T-helper 17 cell (primary cell): ENCODE measurements at regions not wholly inside any gene's neighbourhood (a gene's known extent, or its start where the extent isn't known, plus 50 kb on each side); places are given as distances from the start of the nearest gene placed in this dataset.

ENCODE experiments used
- ATAC-seq: fragments of 150-1000 bp; cut with Tn5 transposase; 2 replicates; pipeline ENCODE4 v1.10.0; 2021; ENCODE audit warnings: mild to moderate bottlenecking, moderate library complexity
- DNase-seq, 3 donors: peaks; one replicate each; pipeline versions ENCODE4 v3.0.0 to v3.0.0-alpha.2; 2020 to 2021
- H3K9me3 ChIP-seq: one replicate; pipeline ENCODE4 v1.7.0; 2013; ENCODE audit warnings: low read length, mild to moderate bottlenecking; ENCODE audit not compliant: control insufficient read depth, poor library complexity, severe bottlenecking
- H3K27ac Mint-ChIP-seq: one replicate; pipeline ENCODE4 v1.8.0; 2022; ENCODE audit warnings: mild to moderate bottlenecking, moderate library complexity, mixed read lengths
- H3K27me3 Mint-ChIP-seq: one replicate; pipeline ENCODE4 v1.8.0; 2022; ENCODE audit warnings: mixed read lengths
- H3K36me3 Mint-ChIP-seq: one replicate; pipeline ENCODE4 v1.8.0; 2022; ENCODE audit warnings: low read depth, mixed read lengths
- H3K4me1 Mint-ChIP-seq: one replicate; pipeline ENCODE4 v1.8.0; 2022; ENCODE audit warnings: mild to moderate bottlenecking, mixed read lengths
- H3K4me3 Mint-ChIP-seq: one replicate; pipeline ENCODE4 v1.8.0; 2022; ENCODE audit warnings: mild to moderate bottlenecking, moderate library complexity, mixed read lengths

GRCh38 chr14:84751745-84752144 is 778.2 kb upstream of the FLRT2 start:
- DNase-seq = no peak
- H3K9me3 ChIP-seq = no peaks in the 10 kb centered on the region
- H3K4me3 Mint-ChIP-seq = no peak overlapping the region
- no peaks in the 10 kb centered on the region for H3K27me3 Mint-ChIP-seq
- ATAC-seq = no peak
- H3K4me1 Mint-ChIP-seq = no peaks in the 10 kb centered on the region
- H3K27ac Mint-ChIP-seq = no peak overlapping the region
- no peaks in the 10 kb centered on the region for H3K36me3 Mint-ChIP-seq

GRCh38 chr14:84760489-84761126 is 769.3 kb upstream of the FLRT2 start:
- H3K9me3 ChIP-seq = no peaks in the 10 kb centered on the region
- Mint-ChIP-seq H3K27me3 (no peaks in the 10 kb centered on the region), H3K27ac (no peak overlapping the region), H3K36me3 (no peaks in the 10 kb centered on the region), H3K4me1 (no peaks in the 10 kb centered on the region), H3K4me3 (no peak overlapping the region)
- ATAC-seq = no peak
- DNase-seq = no peak

GRCh38 chr14:84767434-84767833 is 762.5 kb upstream of the FLRT2 start:
- no peak overlapping the region for H3K27ac Mint-ChIP-seq
- no peak overlapping the region for H3K4me3 Mint-ChIP-seq
- no peak for ATAC-seq
- H3K36me3 Mint-ChIP-seq = no peaks in the 10 kb centered on the region
- no peaks in the 10 kb centered on the region for H3K9me3 ChIP-seq
- H3K27me3 Mint-ChIP-seq = no peaks in the 10 kb centered on the region
- no peaks in the 10 kb centered on the region for H3K4me1 Mint-ChIP-seq
- DNase-seq = no peak

DNA sequence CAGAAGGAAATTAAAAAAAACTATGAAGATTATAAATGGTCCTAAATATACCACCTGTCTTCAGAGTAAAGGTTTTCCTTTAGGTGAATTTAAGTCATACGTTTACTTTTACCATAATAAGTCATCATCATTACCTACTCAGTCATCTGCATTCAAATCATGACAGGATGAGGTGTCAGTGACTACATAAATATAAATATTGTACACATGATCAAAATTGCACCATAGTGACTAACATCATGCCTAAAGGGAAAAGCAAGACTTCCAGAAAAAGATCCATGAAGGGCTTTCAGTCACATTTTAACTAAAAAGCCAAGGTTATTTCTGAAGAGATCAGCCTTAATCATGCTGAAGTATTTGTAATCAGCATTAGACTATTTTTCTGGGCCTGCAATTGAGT is 759.9 kb upstream of the FLRT2 start:
- DNase-seq (no peak), ATAC-seq (no peak)
- no peak overlapping the region for H3K4me3 Mint-ChIP-seq
- no peaks in the 10 kb centered on the region for H3K27me3 Mint-ChIP-seq
- H3K27ac Mint-ChIP-seq = no peak overlapping the region
- H3K36me3 Mint-ChIP-seq = no peaks in the 10 kb centered on the region
- no peaks in the 10 kb centered on the region for H3K4me1 Mint-ChIP-seq
- H3K9me3 ChIP-seq = no peaks in the 10 kb centered on the region

GRCh38 chr14:84777356-84777755 is 752.6 kb upstream of the FLRT2 start:
- Mint-ChIP-seq H3K27me3 (no peaks in the 10 kb centered on the region), H3K4me3 (no peak overlapping the region), H3K36me3 (no peaks in the 10 kb centered on the region), H3K4me1 (no peaks in the 10 kb centered on the region), H3K27ac (no peak overlapping the region)
- H3K9me3 ChIP-seq = no peaks in the 10 kb centered on the region
- DNase-seq (no peak), ATAC-seq (no peak)

GRCh38 chr14:84782902-84783301 is 747.0 kb upstream of the FLRT2 start:
- DNase-seq = no peak
- no peaks in the 10 kb centered on the region for H3K4me1 Mint-ChIP-seq
- ATAC-seq = no peak
- H3K9me3 ChIP-seq = no peaks in the 10 kb centered on the region
- no peak overlapping the region for H3K27ac Mint-ChIP-seq
- no peak overlapping the region for H3K4me3 Mint-ChIP-seq
- no peaks in the 10 kb centered on the region for H3K27me3 Mint-ChIP-seq
- no peaks in the 10 kb centered on the region for H3K36me3 Mint-ChIP-seq

DNA sequence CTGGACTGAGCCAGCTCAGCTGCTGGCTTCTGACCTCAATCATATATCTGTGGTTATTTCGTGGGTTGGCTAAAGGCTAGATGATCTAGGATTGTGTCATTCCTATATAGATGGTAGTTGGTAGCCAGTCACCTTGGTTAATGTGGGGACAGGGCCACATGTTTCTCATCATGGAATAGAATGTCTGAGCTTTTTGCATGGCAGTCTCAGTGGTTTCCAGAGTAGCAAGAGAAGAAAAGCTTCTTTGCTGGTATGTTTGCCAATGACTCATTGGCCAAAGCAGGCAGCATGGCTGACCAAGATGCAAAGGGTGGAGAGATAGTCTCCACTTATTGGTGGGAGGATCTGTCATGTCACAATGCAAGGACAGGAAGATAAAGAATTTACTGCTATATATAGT is 746.4 kb upstream of the FLRT2 start:
- no peak for DNase-seq
- no peaks in the 10 kb centered on the region for H3K9me3 ChIP-seq
- no peak for ATAC-seq
- H3K4me1 Mint-ChIP-seq = no peaks in the 10 kb centered on the region
- no peaks in the 10 kb centered on the region for H3K36me3 Mint-ChIP-seq
- H3K27ac Mint-ChIP-seq = no peak overlapping the region
- H3K4me3 Mint-ChIP-seq = no peak overlapping the region
- no peaks in the 10 kb centered on the region for H3K27me3 Mint-ChIP-seq

- H3K9me3 ChIP-seq = no peaks in the 10 kb centered on the region
- DNase-seq (no peak), ATAC-seq (no peak)
- H3K36me3 Mint-ChIP-seq = no peaks in the 10 kb centered on the region
- H3K27ac Mint-ChIP-seq = no peak overlapping the region
- H3K4me1 Mint-ChIP-seq = no peaks in the 10 kb centered on the region
- no peak overlapping the region for H3K4me3 Mint-ChIP-seq
- no peaks in the 10 kb centered on the region for H3K27me3 Mint-ChIP-seq
These were observed 743.9 kb upstream of the FLRT2 start for GRCh38 chr14:84785996-84786395.

DNA sequence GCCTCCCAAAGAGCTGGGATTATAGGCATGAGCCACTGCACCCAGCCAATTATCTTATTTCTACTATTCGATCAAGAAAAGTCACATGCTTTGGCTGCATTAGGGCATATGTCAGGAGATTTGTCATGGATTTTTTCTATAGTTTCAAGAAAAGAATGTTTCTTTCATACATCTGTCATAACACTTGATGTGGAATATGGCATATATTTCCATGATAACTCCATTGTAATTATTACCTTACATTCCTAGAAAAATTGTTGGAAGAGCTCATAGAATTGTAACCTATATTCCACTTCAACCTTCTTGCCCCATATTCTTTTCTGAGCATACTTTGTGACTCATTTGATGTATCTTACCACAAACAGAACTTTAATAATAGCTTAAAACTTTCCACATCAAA is 740.9 kb upstream of the FLRT2 start:
- Mint-ChIP-seq H3K36me3 (no peaks in the 10 kb centered on the region), H3K4me1 (no peaks in the 10 kb centered on the region)
- DNase-seq = no peak

DNA sequence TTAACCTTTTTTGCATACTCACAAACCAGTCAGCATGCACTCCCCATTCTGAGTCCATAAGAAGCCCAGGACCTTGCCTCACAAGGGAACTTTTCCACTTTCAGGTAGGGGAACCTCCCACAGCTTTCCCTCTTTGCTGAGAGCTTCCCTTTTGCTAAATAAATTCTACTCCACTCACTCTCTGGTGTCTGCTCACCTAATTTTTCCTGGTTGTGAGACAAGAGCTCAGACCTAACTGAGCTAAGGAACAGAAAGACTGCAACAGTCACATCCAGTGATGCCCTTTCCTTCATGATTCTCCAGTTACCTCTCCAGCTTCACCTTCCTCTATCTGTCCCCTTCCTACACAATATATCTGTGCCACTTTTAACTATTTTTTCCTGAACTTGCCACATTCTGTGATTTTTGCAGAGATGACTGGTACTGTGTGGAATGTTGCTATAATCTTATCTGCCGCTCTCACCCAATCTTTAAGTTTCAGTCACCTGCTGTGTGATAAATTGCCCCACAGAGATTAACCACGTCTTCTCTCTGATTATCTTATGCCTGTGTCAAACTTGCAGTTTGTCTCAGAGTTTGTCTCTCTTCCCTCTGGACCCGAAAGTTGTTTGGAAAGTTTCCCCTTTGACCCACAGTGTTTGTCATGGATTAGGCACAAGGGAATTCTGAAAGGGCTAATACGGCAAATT is 737.1 kb upstream of the FLRT2 start:
- Mint-ChIP-seq H3K4me3 (no peak overlapping the region), H3K4me1 (no peaks in the 10 kb centered on the region), H3K27ac (no peak overlapping the region), H3K36me3 (no peaks in the 10 kb centered on the region), H3K27me3 (no peaks in the 10 kb centered on the region)
- no peaks in the 10 kb centered on the region for H3K9me3 ChIP-seq
- ATAC-seq (no peak), DNase-seq (no peak)

More for the DNA sequence above, 740.9 kb upstream of the FLRT2 start:
- H3K9me3 ChIP-seq = no peaks in the 10 kb centered on the region
- Mint-ChIP-seq H3K27me3 (no peaks in the 10 kb centered on the region), H3K4me3 (no peak overlapping the region), H3K27ac (no peak overlapping the region)
- ATAC-seq = no peak

- no peaks in the 10 kb centered on the region for H3K9me3 ChIP-seq
- ATAC-seq (no peak), DNase-seq (no peak)
- no peak overlapping the region for H3K27ac Mint-ChIP-seq
- no peak overlapping the region for H3K4me3 Mint-ChIP-seq
- no peaks in the 10 kb centered on the region for H3K27me3 Mint-ChIP-seq
- no peaks in the 10 kb centered on the region for H3K36me3 Mint-ChIP-seq
- H3K4me1 Mint-ChIP-seq = no peaks in the 10 kb centered on the region
These were observed 732.6 kb upstream of the FLRT2 start for GRCh38 chr14:84797326-84797725.

GRCh38 chr14:84804468-84804867 is 725.5 kb upstream of the FLRT2 start:
- Mint-ChIP-seq H3K27me3 (no peaks in the 10 kb centered on the region), H3K27ac (no peak overlapping the region), H3K4me1 (no peaks in the 10 kb centered on the region), H3K36me3 (no peaks in the 10 kb centered on the region), H3K4me3 (no peak overlapping the region)
- no peak for ATAC-seq
- DNase-seq = no peak
- no peaks in the 10 kb centered on the region for H3K9me3 ChIP-seq

DNA sequence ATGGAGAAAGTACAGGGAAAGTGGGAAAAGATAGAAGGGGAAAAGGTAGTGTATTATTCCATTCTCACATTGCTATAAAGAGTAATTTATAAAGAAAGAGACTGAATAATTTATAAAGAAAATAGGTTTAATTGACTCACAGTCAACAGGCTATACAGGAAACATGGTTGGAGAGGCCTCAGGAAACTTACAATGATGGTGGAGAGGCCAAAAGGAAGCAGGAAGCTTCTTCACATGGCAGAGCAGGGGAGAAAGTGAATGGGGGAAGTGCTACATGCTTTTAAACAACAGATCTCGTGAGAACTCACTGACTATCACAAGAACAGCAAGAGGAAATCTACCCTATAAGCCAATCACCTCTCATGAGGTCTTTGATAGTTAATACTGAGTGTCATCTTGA is 725.0 kb upstream of the FLRT2 start:
- Mint-ChIP-seq H3K4me1 (no peaks in the 10 kb centered on the region), H3K36me3 (no peaks in the 10 kb centered on the region), H3K27me3 (no peaks in the 10 kb centered on the region), H3K27ac (no peak overlapping the region), H3K4me3 (no peak overlapping the region)
- DNase-seq (no peak), ATAC-seq (no peak)
- H3K9me3 ChIP-seq = no peaks in the 10 kb centered on the region

- no peaks in the 10 kb centered on the region for H3K27me3 Mint-ChIP-seq
- H3K4me1 Mint-ChIP-seq = no peaks in the 10 kb centered on the region
- H3K4me3 Mint-ChIP-seq = no peak overlapping the region
- no peak for ATAC-seq
- DNase-seq = no peak
- no peaks in the 10 kb centered on the region for H3K9me3 ChIP-seq
- no peak overlapping the region for H3K27ac Mint-ChIP-seq
- no peaks in the 10 kb centered on the region for H3K36me3 Mint-ChIP-seq
These were observed 723.8 kb upstream of the FLRT2 start for GRCh38 chr14:84806181-84806580.
